ENCODE measurements at regions not wholly inside any gene's neighbourhood (a gene's known extent, or its start where the extent isn't known, plus 50 kb on each side); places are given as distances from the start of the nearest gene placed in this dataset.

GRCh38 chr10:121422096-121422495, 176.1 kb downstream of the FGFR2 start:
- TF ChIP-seq REST (IDR thresholded peaks at IDR 0.05; ENCODE audit: low read depth, low read length) (no peak), MYC (IDR thresholded peaks at IDR 0.05; ENCODE audit: insufficient read depth, insufficient read length, insufficient replicate concordance, low read length, severe bottlenecking) (no peak), PML (IDR thresholded peaks at IDR 0.05; ENCODE audit: low read length) (no peak), CTCF (IDR thresholded peaks at IDR 0.05 in 2 of 3, conservative IDR thresholded peaks at IDR 0.05 in 1 of 3; ENCODE audit: control insufficient read depth in 2 of 3, extremely low read depth in 1 of 3, insufficient read depth in 1 of 3, low read depth in 3 of 3, low read length in 3 of 3) (no peak), BCLAF1 (IDR thresholded peaks at IDR 0.05) (no peak), USF2 (IDR thresholded peaks at IDR 0.05; ENCODE audit: borderline replicate concordance, low read depth, low read length) (no peak), EZH2 (IDR thresholded peaks at IDR 0.05; ENCODE audit: borderline replicate concordance, control insufficient read depth, low read depth, low read length) (no peak), DPF2 (IDR thresholded peaks at IDR 0.05) (no peak), MAX (IDR thresholded peaks at IDR 0.05; ENCODE audit: low read depth, low read length) (no peak), POLR2AphosphoS5 (IDR thresholded peaks at IDR 0.05; ENCODE audit: low read length) (no peak), SIN3A (IDR thresholded peaks at IDR 0.05; ENCODE audit: low read depth, low read length) (no peak), TAF1 (IDR thresholded peaks at IDR 0.05; ENCODE audit: borderline replicate concordance, low read depth, low read length) (no peak), EGR1 (IDR thresholded peaks at IDR 0.05; ENCODE audit: borderline replicate concordance in 1 of 2, low read depth in 2 of 2, low read length in 2 of 2) (no peak), E2F4 (IDR thresholded peaks at IDR 0.05; ENCODE audit: low read depth, low read length) (no peak)

Measured in GM12878 (cell line).